GM12892 (cell line): ENCODE measurements at regions not wholly inside any gene's neighbourhood (a gene's known extent, or its start where the extent isn't known, plus 50 kb on each side); places are given as distances from the start of the nearest gene placed in this dataset.

ENCODE experiments used
- DNase-seq: peaks from one replicate; pipeline ENCODE4 v3.0.0; 2011; ENCODE audit not compliant: insufficient read length
- FAIRE-seq: peaks from 2 replicates; lab custom pipeline; 2011; peaks lifted over from hg19 to GRCh38; lab: Jason Lieb, UNC
- POLR2A ChIP-seq: IDR thresholded peaks from 2 replicates; pipeline ENCODE4 v1.6.1; 2011; ENCODE audit warnings: low read depth, low read length, control low read depth
- POLR2AphosphoS5 ChIP-seq: IDR thresholded peaks from 2 replicates; pipeline ENCODE4 v1.6.1; 2011; ENCODE audit warnings: low read depth, low read length, control low read depth
- TAF1 ChIP-seq: IDR thresholded peaks from 2 replicates; pipeline ENCODE4 v1.6.1; 2011; ENCODE audit warnings: low read depth, mild to moderate bottlenecking, control low read depth, low read length, borderline replicate concordance

- FAIRE-seq (no peak), DNase-seq (no peak)
- TF ChIP-seq POLR2AphosphoS5, result no peak
- TF ChIP-seq POLR2A, result no peak
- no peak for TF ChIP-seq TAF1
These were observed 60.5 kb upstream of the LRIG3 start for GRCh38 chr12:58980768-58981167.

DNA sequence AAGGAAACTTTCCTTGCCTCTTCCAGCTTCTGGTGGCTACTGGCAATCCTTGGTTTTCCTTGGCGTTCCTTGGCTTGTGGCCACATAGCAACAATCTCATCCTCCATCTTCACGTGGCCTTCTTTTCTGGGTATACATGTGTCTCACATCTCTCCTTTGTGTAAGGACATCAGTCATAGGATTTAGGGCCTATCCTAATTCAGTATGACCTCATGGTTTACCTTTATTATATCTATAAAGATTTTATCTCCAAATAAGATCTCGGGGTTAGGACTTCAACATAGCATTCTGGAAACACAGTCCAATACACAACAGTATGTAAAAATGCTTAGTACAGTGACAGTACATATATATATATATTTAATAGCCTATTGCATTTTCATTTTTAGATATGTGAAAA lies 58.4 kb upstream of the LRIG3 start:
- DNase-seq (no peak), FAIRE-seq (no peak)
- TF ChIP-seq POLR2A (no peak), TAF1 (no peak), POLR2AphosphoS5 (no peak)

DNA sequence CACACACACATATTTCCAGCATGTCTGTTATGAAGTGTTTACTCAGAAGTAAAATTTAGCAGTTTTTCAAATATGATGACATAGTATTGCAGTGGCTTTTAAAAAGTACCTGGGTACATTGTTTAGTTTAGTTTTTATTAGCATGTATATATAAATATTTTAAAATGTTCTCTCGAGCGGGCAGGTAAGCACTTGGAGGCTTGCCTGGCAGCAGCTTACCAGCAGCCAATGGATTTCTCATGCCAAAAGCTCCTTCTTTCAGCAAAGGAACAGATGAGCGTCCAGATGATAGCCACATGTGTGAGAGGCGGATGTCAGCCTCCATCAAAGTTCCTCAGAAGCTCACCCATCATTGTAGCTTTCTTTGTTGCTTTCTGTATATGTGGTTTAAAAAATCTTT lies 57.2 kb upstream of the LRIG3 start:
- FAIRE-seq (no peak), DNase-seq (no peak)
- TF ChIP-seq TAF1 (no peak), POLR2A (no peak), POLR2AphosphoS5 (no peak)

DNA sequence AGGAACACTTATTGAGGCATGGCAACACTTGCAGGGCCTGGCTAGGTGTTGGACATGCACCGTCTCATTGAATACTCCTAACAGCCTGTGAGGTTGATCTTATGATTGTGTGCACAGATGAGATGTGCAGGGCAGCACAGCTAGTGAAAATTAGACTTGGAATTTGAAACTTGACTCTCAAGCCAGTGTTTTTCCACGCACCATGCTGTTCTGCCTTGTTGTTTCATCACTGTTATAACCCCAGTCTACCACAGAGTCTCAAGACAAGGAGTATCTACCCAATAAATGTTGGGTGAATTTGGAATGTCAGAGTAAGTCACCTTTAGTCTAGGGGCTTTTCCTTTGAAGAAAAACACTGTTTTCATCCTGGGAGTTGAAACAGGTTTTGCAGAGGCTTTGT lies 55.8 kb upstream of the LRIG3 start:
- DNase-seq (no peak), FAIRE-seq (no peak)
- TF ChIP-seq TAF1 (no peak), POLR2A (no peak), POLR2AphosphoS5 (no peak)
